Right renal cortex interstitium (tissue), 3 donors: ENCODE measurements at regions not wholly inside any gene's neighbourhood (a gene's known extent, or its start where the extent isn't known, plus 50 kb on each side); places are given as distances from the start of the nearest gene placed in this dataset.
"Not testable (repeated sequence)": the region's sequence is repeated elsewhere in the genome, so short reads cannot be mapped to it uniquely, and the experiment has no call there.

Experiments used
- DNase-seq, 3 donors: peaks; one replicate each; pipeline ENCODE4 v3.0.0-alpha.2; 2013; ENCODE audit warnings: low read depth in 3 of 3, low spot score in 2 of 3

GRCh38 chr2:176879426-176879995 is 333.1 kb upstream of the HNRNPA3 start:
- no peak for DNase-seq

GRCh38 chr2:176882045-176882444 is 330.5 kb upstream of the HNRNPA3 start:
- not testable (repeated sequence) for DNase-seq

- DNase-seq, result no peak
Measured at GRCh38 chr2:176885001-176885643, 327.5 kb upstream of the HNRNPA3 start.

- no peak for DNase-seq
Measured at GRCh38 chr2:176885661-176886060, 326.9 kb upstream of the HNRNPA3 start.

- DNase-seq, result no peak
Measured at GRCh38 chr2:176891105-176891504, 321.5 kb upstream of the HNRNPA3 start.

GRCh38 chr2:176891857-176892256 is 320.7 kb upstream of the HNRNPA3 start:
- DNase-seq, result no peak

GRCh38 chr2:176892676-176893226 is 319.8 kb upstream of the HNRNPA3 start:
- no peak for DNase-seq

- DNase-seq, result no peak
Measured at GRCh38 chr2:176895158-176895557, 317.4 kb upstream of the HNRNPA3 start.

GRCh38 chr2:176902454-176902853 is 310.1 kb upstream of the HNRNPA3 start:
- no peak for DNase-seq

- DNase-seq, result not testable (repeated sequence)
Measured at GRCh38 chr2:176904053-176904452, 308.5 kb upstream of the HNRNPA3 start.

GRCh38 chr2:176907341-176907740 is 305.3 kb upstream of the HNRNPA3 start:
- no peak for DNase-seq

- DNase-seq, result no peak
Measured at GRCh38 chr2:176910828-176911227, 301.8 kb upstream of the HNRNPA3 start.

GRCh38 chr2:176913955-176914354 is 298.6 kb upstream of the HNRNPA3 start:
- DNase-seq, result no peak

GRCh38 chr2:176914371-176914770 is 298.2 kb upstream of the HNRNPA3 start:
- no peak for DNase-seq

- not testable (repeated sequence) for DNase-seq
Measured at GRCh38 chr2:176922545-176922944, 290.0 kb upstream of the HNRNPA3 start.

- no peak for DNase-seq
Measured at GRCh38 chr2:176923205-176923604, 289.4 kb upstream of the HNRNPA3 start.

- no peak for DNase-seq
Measured at GRCh38 chr2:176924909-176925534, 287.6 kb upstream of the HNRNPA3 start.

GRCh38 chr2:176926453-176926852 is 286.1 kb upstream of the HNRNPA3 start:
- no peak for DNase-seq

- DNase-seq, result not testable (repeated sequence)
Measured at GRCh38 chr2:176929387-176929786, 283.2 kb upstream of the HNRNPA3 start.

- DNase-seq, result no peak
Measured at GRCh38 chr2:176931588-176932563, 280.7 kb upstream of the HNRNPA3 start.

GRCh38 chr2:176934131-176934530 is 278.5 kb upstream of the HNRNPA3 start:
- DNase-seq, result no peak
